ENCODE measurements at regions not wholly inside any gene's neighbourhood (a gene's known extent, or its start where the extent isn't known, plus 50 kb on each side); places are given as distances from the start of the nearest gene placed in this dataset.
"Not testable (repeated sequence)": the region's sequence is repeated elsewhere in the genome, so short reads cannot be mapped to it uniquely, and the experiment has no call there.

DNA sequence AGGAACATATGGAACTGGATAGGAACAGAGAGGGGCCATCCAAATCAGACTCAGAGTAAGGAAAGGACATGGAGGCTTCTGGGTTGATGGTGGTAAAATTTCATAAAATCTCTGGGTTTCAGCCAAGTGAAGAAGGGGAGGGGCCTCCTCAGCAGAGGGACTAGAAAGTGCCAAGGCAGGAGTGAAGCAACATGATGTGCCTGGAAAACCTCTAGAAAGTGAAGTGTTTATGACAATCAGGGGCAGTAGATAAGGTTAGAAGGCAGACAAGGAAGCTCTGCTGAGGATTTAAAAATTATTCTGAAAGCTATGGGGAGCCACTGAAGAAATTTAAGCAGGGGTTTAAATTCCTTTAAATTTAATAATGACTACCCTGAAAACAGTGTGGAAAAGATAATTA, 126.0 kb upstream of the TENT5A start:
- ATAC-seq (ENCODE audit: insufficient read depth, low read depth) (no peak), DNase-seq (no peak)
- no peaks in the 10 kb centered on the region for H3K9me3 ChIP-seq (ENCODE audit: insufficient read depth, low read length, severe bottlenecking)
- no peak overlapping the region for H3K4me2 ChIP-seq (ENCODE audit: insufficient read depth, low read length)
- H3K27me3 ChIP-seq (ENCODE audit: insufficient read depth, low read length, poor library complexity): no peaks in the 10 kb centered on the region
- no peaks in the 10 kb centered on the region for H4K20me1 ChIP-seq (ENCODE audit: insufficient read depth, low read length)
- H2AFZ ChIP-seq (ENCODE audit: low read depth, low read length): no peak overlapping the region
- no peak overlapping the region for H3K4me3 ChIP-seq (ENCODE audit: low read depth in 1 of 2, low read length in 2 of 2)
- H3K9ac ChIP-seq (ENCODE audit: low read depth, low read length): no peak overlapping the region
- no peaks in the 10 kb centered on the region for H3K4me1 ChIP-seq (ENCODE audit: insufficient read depth, low read length)
- TF ChIP-seq CTCF (IDR thresholded peaks at IDR 0.05; ENCODE audit: borderline replicate concordance, extremely low read depth, low read length, poor library complexity, severe bottlenecking) (no peak), EZH2 (IDR thresholded peaks at IDR 0.05; ENCODE audit: borderline replicate concordance, low read depth, low read length, severe bottlenecking) (no peak)
- H3K79me2 ChIP-seq (ENCODE audit: insufficient read depth, low read length): no peaks in the 10 kb centered on the region
- no peak overlapping the region for H3K27ac ChIP-seq (ENCODE audit: low read length)
- H3K36me3 ChIP-seq (ENCODE audit: insufficient read depth, low read length): no peaks in the 10 kb centered on the region

DNA sequence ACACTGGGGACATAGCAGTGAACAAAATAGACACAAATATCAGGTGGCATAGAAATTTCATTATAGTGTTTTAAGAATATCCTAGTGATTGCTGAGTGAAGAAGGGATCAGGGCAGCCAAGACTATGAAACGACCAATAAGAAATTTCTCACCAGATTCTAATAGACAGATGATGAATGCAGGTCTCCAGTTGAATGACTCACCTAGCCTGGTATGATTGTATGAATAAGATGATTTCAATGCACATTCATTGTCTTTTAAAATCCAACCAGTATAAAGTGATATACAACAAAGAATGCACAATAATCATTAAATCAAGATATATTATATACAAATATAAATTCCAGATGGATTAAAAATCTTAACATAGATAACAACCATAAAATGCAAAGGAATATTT, 124.5 kb upstream of the TENT5A start:
- H3K79me2 ChIP-seq (ENCODE audit: insufficient read depth, low read length): no peaks in the 10 kb centered on the region
- H3K27ac ChIP-seq (ENCODE audit: low read length): no peak overlapping the region
- no peaks in the 10 kb centered on the region for H4K20me1 ChIP-seq (ENCODE audit: insufficient read depth, low read length)
- DNase-seq (no peak), ATAC-seq (ENCODE audit: insufficient read depth, low read depth) (no peak)
- no peak overlapping the region for H3K4me2 ChIP-seq (ENCODE audit: insufficient read depth, low read length)
- no peaks in the 10 kb centered on the region for H3K4me1 ChIP-seq (ENCODE audit: insufficient read depth, low read length)
- H3K9ac ChIP-seq (ENCODE audit: low read depth, low read length): no peak overlapping the region
- TF ChIP-seq EZH2 (IDR thresholded peaks at IDR 0.05; ENCODE audit: borderline replicate concordance, low read depth, low read length, severe bottlenecking): no peak
- TF ChIP-seq CTCF (IDR thresholded peaks at IDR 0.05; ENCODE audit: borderline replicate concordance, extremely low read depth, low read length, poor library complexity, severe bottlenecking): no peak
- H3K4me3 ChIP-seq (ENCODE audit: low read depth in 1 of 2, low read length in 2 of 2): no peak overlapping the region
- no peaks in the 10 kb centered on the region for H3K9me3 ChIP-seq (ENCODE audit: insufficient read depth, low read length, severe bottlenecking)
- H3K27me3 ChIP-seq (ENCODE audit: insufficient read depth, low read length, poor library complexity): no peaks in the 10 kb centered on the region
- no peak overlapping the region for H2AFZ ChIP-seq (ENCODE audit: low read depth, low read length)
- H3K36me3 ChIP-seq (ENCODE audit: insufficient read depth, low read length): no peaks in the 10 kb centered on the region

- H2AFZ ChIP-seq (ENCODE audit: low read depth, low read length): no peak overlapping the region
- no peak for DNase-seq
- no peaks in the 10 kb centered on the region for H3K4me1 ChIP-seq (ENCODE audit: insufficient read depth, low read length)
- no peak overlapping the region for H3K27ac ChIP-seq (ENCODE audit: low read length)
- H3K79me2 ChIP-seq (ENCODE audit: insufficient read depth, low read length): no peaks in the 10 kb centered on the region
- TF ChIP-seq CTCF (IDR thresholded peaks at IDR 0.05; ENCODE audit: borderline replicate concordance, extremely low read depth, low read length, poor library complexity, severe bottlenecking) (no peak), EZH2 (IDR thresholded peaks at IDR 0.05; ENCODE audit: borderline replicate concordance, low read depth, low read length, severe bottlenecking) (no peak)
- H3K9me3 ChIP-seq (ENCODE audit: insufficient read depth, low read length, severe bottlenecking): no peaks in the 10 kb centered on the region
- no peak for ATAC-seq (ENCODE audit: insufficient read depth, low read depth)
- H4K20me1 ChIP-seq (ENCODE audit: insufficient read depth, low read length): no peaks in the 10 kb centered on the region
- H3K9ac ChIP-seq (ENCODE audit: low read depth, low read length): no peak overlapping the region
- no peak overlapping the region for H3K4me2 ChIP-seq (ENCODE audit: insufficient read depth, low read length)
- no peaks in the 10 kb centered on the region for H3K36me3 ChIP-seq (ENCODE audit: insufficient read depth, low read length)
- no peaks in the 10 kb centered on the region for H3K27me3 ChIP-seq (ENCODE audit: insufficient read depth, low read length, poor library complexity)
- no peak overlapping the region for H3K4me3 ChIP-seq (ENCODE audit: low read depth in 1 of 2, low read length in 2 of 2)
These were observed 123.4 kb upstream of the TENT5A start for GRCh38 chr6:81875782-81876293.

- H3K9me3 ChIP-seq (ENCODE audit: insufficient read depth, low read length, severe bottlenecking); H2AFZ ChIP-seq (ENCODE audit: low read depth, low read length): not testable (repeated sequence)
These were observed 117.4 kb upstream of the TENT5A start for GRCh38 chr6:81869749-81870508.

More at GRCh38 chr6:81869749-81870508, 117.4 kb upstream of the TENT5A start:
- not testable (repeated sequence) for H3K4me1 ChIP-seq (ENCODE audit: insufficient read depth, low read length); H3K4me2 ChIP-seq (ENCODE audit: insufficient read depth, low read length); H3K79me2 ChIP-seq (ENCODE audit: insufficient read depth, low read length); H3K4me3 ChIP-seq (ENCODE audit: low read depth in 1 of 2, low read length in 2 of 2); ATAC-seq (ENCODE audit: insufficient read depth, low read depth); DNase-seq; H4K20me1 ChIP-seq (ENCODE audit: insufficient read depth, low read length); H3K9ac ChIP-seq (ENCODE audit: low read depth, low read length); H3K36me3 ChIP-seq (ENCODE audit: insufficient read depth, low read length); H3K27me3 ChIP-seq (ENCODE audit: insufficient read depth, low read length, poor library complexity); H3K27ac ChIP-seq (ENCODE audit: low read length)

Measured in DND-41 (cell line).